WTC11 (cell line): ENCODE measurements at regions not wholly inside any gene's neighbourhood (a gene's known extent, or its start where the extent isn't known, plus 50 kb on each side); places are given as distances from the start of the nearest gene placed in this dataset.

Experiments
- ATF2 ChIP-seq: sonication (generic); formaldehyde crosslinking; IDR thresholded peaks from 2 replicates; pipeline ENCODE4 v1.8.1; 2022; ENCODE audit warnings: low read depth, missing genetic modification reagents, borderline replicate concordance
- CTCF ChIP-seq: fragments of 200-600 bp; IDR thresholded peaks from 2 replicates; pipeline ENCODE4 v1.8.0; 2022; ENCODE audit warnings: antibody characterized with exemption
- KAT7 ChIP-seq: sonication (generic); formaldehyde crosslinking; IDR thresholded peaks from 2 replicates; pipeline ENCODE4 v1.8.1; 2023; ENCODE audit warnings: missing genetic modification reagents, mild to moderate bottlenecking, borderline replicate concordance
- TCF7 ChIP-seq: sonication (generic); formaldehyde crosslinking; IDR thresholded peaks from 2 replicates; pipeline ENCODE4 v1.8.0; 2022; ENCODE audit warnings: mild to moderate bottlenecking, low read depth, missing genetic modification reagents, moderate library complexity
- ZNF138 ChIP-seq: sonication (generic); formaldehyde crosslinking; conservative IDR thresholded peaks from 2 replicates; pipeline ENCODE4 v1.8.1; 2022; ENCODE audit warnings: mild to moderate bottlenecking, moderate library complexity, missing genetic modification reagents
- ZNF263 ChIP-seq: sonication (generic); formaldehyde crosslinking; IDR thresholded peaks from 2 replicates; pipeline ENCODE4 v1.8.1; 2022; ENCODE audit warnings: low read depth, mild to moderate bottlenecking, moderate library complexity, missing genetic modification reagents
- ZNF416 ChIP-seq: fragments of 250-450 bp; sonication (Bioruptor Pico); IDR thresholded peaks from 2 replicates; pipeline ENCODE4 v1.9.0; 2021; ENCODE audit warnings: mild to moderate bottlenecking, inconsistent platforms
- TF ChIP-seq, protein P1 (sequence below): sonication (generic); formaldehyde crosslinking; IDR thresholded peaks from 2 replicates; pipeline ENCODE4 v1.8.1; 2022; ENCODE audit warnings: low read depth, mild to moderate bottlenecking, moderate library complexity, missing genetic modification reagents, borderline replicate concordance
- TF ChIP-seq, protein P2 (sequence below): sonication (generic); formaldehyde crosslinking; IDR thresholded peaks from 2 replicates; pipeline ENCODE4 v1.8.1; 2023; ENCODE audit warnings: mild to moderate bottlenecking, moderate library complexity, missing genetic modification reagents
- TF ChIP-seq, protein P3 (sequence below): sonication (generic); formaldehyde crosslinking; IDR thresholded peaks from 2 replicates; pipeline ENCODE4 v1.8.0; 2022; ENCODE audit warnings: mild to moderate bottlenecking, missing genetic modification reagents

- TF ChIP-seq, protein P1, sequence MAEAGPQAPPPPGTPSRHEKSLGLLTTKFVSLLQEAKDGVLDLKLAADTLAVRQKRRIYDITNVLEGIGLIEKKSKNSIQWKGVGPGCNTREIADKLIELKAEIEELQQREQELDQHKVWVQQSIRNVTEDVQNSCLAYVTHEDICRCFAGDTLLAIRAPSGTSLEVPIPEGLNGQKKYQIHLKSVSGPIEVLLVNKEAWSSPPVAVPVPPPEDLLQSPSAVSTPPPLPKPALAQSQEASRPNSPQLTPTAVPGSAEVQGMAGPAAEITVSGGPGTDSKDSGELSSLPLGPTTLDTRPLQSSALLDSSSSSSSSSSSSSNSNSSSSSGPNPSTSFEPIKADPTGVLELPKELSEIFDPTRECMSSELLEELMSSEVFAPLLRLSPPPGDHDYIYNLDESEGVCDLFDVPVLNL (CRISPR knock-in tag) = no peak
- no peak for TF ChIP-seq CTCF
- no peak for TF ChIP-seq ZNF263 (CRISPR knock-in tag)
- TF ChIP-seq, protein P2, sequence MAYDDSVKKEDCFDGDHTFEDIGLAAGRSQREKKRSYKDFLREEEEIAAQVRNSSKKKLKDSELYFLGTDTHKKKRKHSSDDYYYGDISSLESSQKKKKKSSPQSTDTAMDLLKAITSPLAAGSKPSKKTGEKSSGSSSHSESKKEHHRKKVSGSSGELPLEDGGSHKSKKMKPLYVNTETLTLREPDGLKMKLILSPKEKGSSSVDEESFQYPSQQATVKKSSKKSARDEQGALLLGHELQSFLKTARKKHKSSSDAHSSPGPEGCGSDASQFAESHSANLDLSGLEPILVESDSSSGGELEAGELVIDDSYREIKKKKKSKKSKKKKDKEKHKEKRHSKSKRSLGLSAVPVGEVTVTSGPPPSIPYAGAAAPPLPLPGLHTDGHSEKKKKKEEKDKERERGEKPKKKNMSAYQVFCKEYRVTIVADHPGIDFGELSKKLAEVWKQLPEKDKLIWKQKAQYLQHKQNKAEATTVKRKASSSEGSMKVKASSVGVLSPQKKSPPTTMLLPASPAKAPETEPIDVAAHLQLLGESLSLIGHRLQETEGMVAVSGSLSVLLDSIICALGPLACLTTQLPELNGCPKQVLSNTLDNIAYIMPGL = no peak
- TF ChIP-seq, protein P3, sequence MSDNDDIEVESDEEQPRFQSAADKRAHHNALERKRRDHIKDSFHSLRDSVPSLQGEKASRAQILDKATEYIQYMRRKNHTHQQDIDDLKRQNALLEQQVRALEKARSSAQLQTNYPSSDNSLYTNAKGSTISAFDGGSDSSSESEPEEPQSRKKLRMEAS = no peak
- TF ChIP-seq ATF2 (CRISPR knock-in tag) = no peak
- TF ChIP-seq ZNF416 = no peak
- no peak for TF ChIP-seq ZNF138 (CRISPR knock-in tag)
- TF ChIP-seq KAT7 (CRISPR knock-in tag) = no peak
- no peak for TF ChIP-seq TCF7 (CRISPR knock-in tag)
These were observed 834.3 kb upstream of the COBL start for GRCh38 chr7:52150952-52151351.
